PFSK-1 (cell line): ENCODE measurements at regions not wholly inside any gene's neighbourhood (a gene's known extent, or its start where the extent isn't known, plus 50 kb on each side); places are given as distances from the start of the nearest gene placed in this dataset.

Experiments used
- FOXP2 ChIP-seq: optimal IDR thresholded peaks from 2 replicates; pipeline ENCODE3; 2011; ENCODE audit warnings: borderline replicate concordance, control low read depth, inconsistent platforms; ENCODE audit not compliant: insufficient read depth; ENCODE audit errors: extremely low read length, extremely low read depth
- POLR2AphosphoS5 ChIP-seq: IDR thresholded peaks from 2 replicates; pipeline ENCODE4 v1.6.1; 2012; ENCODE audit warnings: low read depth, mild to moderate bottlenecking, control low read depth, low read length, moderate library complexity
- REST ChIP-seq, 2 experiments: IDR thresholded peaks; 2 replicates each; pipeline versions ENCODE4 v1.6.1 to v1.8.0; 2011 to 2012; ENCODE audit warnings: low read depth in 2 of 2, low read length in 2 of 2, control low read depth in 1 of 2, inconsistent platforms in 1 of 2, mild to moderate bottlenecking in 1 of 2, moderate library complexity in 1 of 2; ENCODE audit not compliant: insufficient read depth in 1 of 2
- SIN3A ChIP-seq: IDR thresholded peaks from 2 replicates; pipeline ENCODE4 v1.6.1; 2012; ENCODE audit warnings: mild to moderate bottlenecking, low read length, moderate library complexity, borderline replicate concordance; ENCODE audit not compliant: insufficient read depth
- TAF1 ChIP-seq: IDR thresholded peaks from 2 replicates; pipeline ENCODE4 v1.6.1; 2012; ENCODE audit warnings: low read length, control low read depth, borderline replicate concordance; ENCODE audit not compliant: insufficient read depth

- TF ChIP-seq REST (IDR thresholded peaks at IDR 0.05; ENCODE audit: insufficient read depth in 1 of 2, low read depth in 2 of 2, low read length in 2 of 2) (no peak), TAF1 (no peak)
These were observed 1586.9 kb downstream of the TECRL start for GRCh38 chr4:62822306-62822705.

- no peak for TF ChIP-seq FOXP2
- TF ChIP-seq TAF1, result no peak
- TF ChIP-seq POLR2AphosphoS5, result no peak
- TF ChIP-seq SIN3A, result no peak
- TF ChIP-seq REST (IDR thresholded peaks at IDR 0.05; ENCODE audit: insufficient read depth in 1 of 2, low read depth in 2 of 2, low read length in 2 of 2), result no peak
These were observed 1592.7 kb downstream of the TECRL start for GRCh38 chr4:62816566-62816965.

- TF ChIP-seq FOXP2 (no peak), SIN3A (no peak), POLR2AphosphoS5 (no peak), REST (IDR thresholded peaks at IDR 0.05; ENCODE audit: insufficient read depth in 1 of 2, low read depth in 2 of 2, low read length in 2 of 2) (no peak), TAF1 (no peak)
These were observed 1594.7 kb downstream of the TECRL start for GRCh38 chr4:62814510-62815047.

- TF ChIP-seq REST (IDR thresholded peaks at IDR 0.05; ENCODE audit: insufficient read depth in 1 of 2, low read depth in 2 of 2, low read length in 2 of 2) (no peak), FOXP2 (no peak), TAF1 (no peak), POLR2AphosphoS5 (no peak), SIN3A (no peak)
These were observed 1602.4 kb downstream of the TECRL start for GRCh38 chr4:62806816-62807215.

GRCh38 chr4:62804075-62804474 is 1603.9 kb downstream of the ADGRL3 start:
- TF ChIP-seq REST (IDR thresholded peaks at IDR 0.05; ENCODE audit: insufficient read depth in 1 of 2, low read depth in 2 of 2, low read length in 2 of 2) (no peak), POLR2AphosphoS5 (no peak), FOXP2 (no peak), TAF1 (no peak), SIN3A (no peak)
